ENCODE measurements at regions not wholly inside any gene's neighbourhood (a gene's known extent, or its start where the extent isn't known, plus 50 kb on each side); places are given as distances from the start of the nearest gene placed in this dataset.

- Histone ChIP-seq H4K20me1 (ENCODE audit: insufficient read depth, low read length) (no peaks in the 10 kb centered on the region), H3K36me3 (ENCODE audit: insufficient read depth, low read length) (no peaks in the 10 kb centered on the region), H3K27me3 (ENCODE audit: insufficient read depth, low read length) (no peaks in the 10 kb centered on the region), H3K79me2 (ENCODE audit: insufficient read depth, low read length) (no peaks in the 10 kb centered on the region), H3K4me3 (ENCODE audit: insufficient read depth, low read length) (no peak overlapping the region), H2AFZ (ENCODE audit: low read length) (no peak overlapping the region), H3K9me3 (ENCODE audit: low read depth, low read length) (no peaks in the 10 kb centered on the region), H3K4me2 (ENCODE audit: insufficient read depth, low read length) (no peak overlapping the region), H3K4me1 (ENCODE audit: insufficient read depth, low read length) (no peaks in the 10 kb centered on the region), H3K27ac (ENCODE audit: low read depth, low read length) (no peak overlapping the region)
- TF ChIP-seq CTCF (IDR thresholded peaks at IDR 0.05; ENCODE audit: extremely low read depth, low read depth, low read length): no peak
- no peak for DNase-seq (ENCODE audit: insufficient read length, low spot score, missing footprints)
These were observed 810.5 kb downstream of the SLC4A3 start for GRCh38 chr2:220437938-220438337.

- Histone ChIP-seq H2AFZ (ENCODE audit: low read length) (no peak overlapping the region), H4K20me1 (ENCODE audit: insufficient read depth, low read length) (no peaks in the 10 kb centered on the region)
- no peak for TF ChIP-seq CTCF (IDR thresholded peaks at IDR 0.05; ENCODE audit: extremely low read depth, low read depth, low read length)
These were observed 813.3 kb downstream of the SLC4A3 start for GRCh38 chr2:220440731-220441130.

GRCh38 chr2:220441404-220441803 lies 814.0 kb downstream of the SLC4A3 start:
- no peaks in the 10 kb centered on the region for H3K36me3 ChIP-seq (ENCODE audit: insufficient read depth, low read length)
- H2AFZ ChIP-seq (ENCODE audit: low read length): no peak overlapping the region
- no peaks in the 10 kb centered on the region for H3K4me1 ChIP-seq (ENCODE audit: insufficient read depth, low read length)
- no peaks in the 10 kb centered on the region for H3K79me2 ChIP-seq (ENCODE audit: insufficient read depth, low read length)
- H3K27me3 ChIP-seq (ENCODE audit: insufficient read depth, low read length): no peaks in the 10 kb centered on the region
- no peak for DNase-seq (ENCODE audit: insufficient read length, low spot score, missing footprints)
- no peaks in the 10 kb centered on the region for H3K9me3 ChIP-seq (ENCODE audit: low read depth, low read length)
- H4K20me1 ChIP-seq (ENCODE audit: insufficient read depth, low read length): no peaks in the 10 kb centered on the region
- no peak overlapping the region for H3K4me2 ChIP-seq (ENCODE audit: insufficient read depth, low read length)
- H3K27ac ChIP-seq (ENCODE audit: low read depth, low read length): no peak overlapping the region
- H3K4me3 ChIP-seq (ENCODE audit: insufficient read depth, low read length): no peak overlapping the region
- no peak for TF ChIP-seq CTCF (IDR thresholded peaks at IDR 0.05; ENCODE audit: extremely low read depth, low read depth, low read length)

More at GRCh38 chr2:220440731-220441130, 813.3 kb downstream of the SLC4A3 start:
- Histone ChIP-seq H3K79me2 (ENCODE audit: insufficient read depth, low read length) (no peaks in the 10 kb centered on the region), H3K4me3 (ENCODE audit: insufficient read depth, low read length) (no peak overlapping the region), H3K4me1 (ENCODE audit: insufficient read depth, low read length) (no peaks in the 10 kb centered on the region), H3K9me3 (ENCODE audit: low read depth, low read length) (no peaks in the 10 kb centered on the region), H3K27me3 (ENCODE audit: insufficient read depth, low read length) (no peaks in the 10 kb centered on the region), H3K4me2 (ENCODE audit: insufficient read depth, low read length) (no peak overlapping the region), H3K27ac (ENCODE audit: low read depth, low read length) (no peak overlapping the region), H3K36me3 (ENCODE audit: insufficient read depth, low read length) (no peaks in the 10 kb centered on the region)
- DNase-seq (ENCODE audit: insufficient read length, low spot score, missing footprints): no peak

GRCh38 chr2:220442012-220442411 lies 814.6 kb downstream of the SLC4A3 start:
- no peak for TF ChIP-seq CTCF (IDR thresholded peaks at IDR 0.05; ENCODE audit: extremely low read depth, low read depth, low read length)
- H3K4me2 ChIP-seq (ENCODE audit: insufficient read depth, low read length): no peak overlapping the region
- H3K79me2 ChIP-seq (ENCODE audit: insufficient read depth, low read length): no peaks in the 10 kb centered on the region
- no peak overlapping the region for H2AFZ ChIP-seq (ENCODE audit: low read length)
- no peaks in the 10 kb centered on the region for H4K20me1 ChIP-seq (ENCODE audit: insufficient read depth, low read length)
- H3K4me3 ChIP-seq (ENCODE audit: insufficient read depth, low read length): no peak overlapping the region
- no peaks in the 10 kb centered on the region for H3K9me3 ChIP-seq (ENCODE audit: low read depth, low read length)
- H3K4me1 ChIP-seq (ENCODE audit: insufficient read depth, low read length): no peaks in the 10 kb centered on the region
- H3K36me3 ChIP-seq (ENCODE audit: insufficient read depth, low read length): no peaks in the 10 kb centered on the region
- DNase-seq (ENCODE audit: insufficient read length, low spot score, missing footprints): no peak
- H3K27ac ChIP-seq (ENCODE audit: low read depth, low read length): no peak overlapping the region
- H3K27me3 ChIP-seq (ENCODE audit: insufficient read depth, low read length): no peaks in the 10 kb centered on the region
